HEK293 (cell line): ENCODE measurements at regions not wholly inside any gene's neighbourhood (a gene's known extent, or its start where the extent isn't known, plus 50 kb on each side); places are given as distances from the start of the nearest gene placed in this dataset.

ENCODE experiments used
- CTCF ChIA-PET: fragments of 350-600 bp; formaldehyde crosslinking; extraction: SDS; loops from one replicate; lab custom pipeline; 2021; ENCODE audit warnings: antibody characterized with exemption; lab: Yijun Ruan, JAX
- POLR2A ChIA-PET: fragments of 300-600 bp; formaldehyde crosslinking; extraction: SDS; loops from one replicate; lab custom pipeline; 2020; ENCODE audit warnings: antibody characterized with exemption, inconsistent platforms; lab: Yijun Ruan, JAX
- H3K27ac ChIP-seq: fragments of 200-500 bp; sonication (Bioruptor generic); 2 replicates; pipeline ENCODE4 v1.5.1; 2014; ENCODE audit warnings: low read depth, low read length, control low read depth, inconsistent platforms; ENCODE audit errors: extremely low read depth
- H3K36me3 ChIP-seq, 2 experiments: fragments of 200-500 bp in 1 of 2; sonication (Bioruptor generic) in 1 of 2; 1 replicate in 1 of 2; 2 replicates in 1 of 2; pipeline ENCODE4 v1.5.1; 2014 to 2017; ENCODE audit warnings: inconsistent platforms in 2 of 2, low read length in 2 of 2; ENCODE audit not compliant: control insufficient read depth in 2 of 2, insufficient read depth in 1 of 2
- H3K4me1 ChIP-seq: fragments of 200-500 bp; sonication (Bioruptor generic); 2 replicates; pipeline ENCODE4 v1.5.1; 2014; ENCODE audit warnings: mild to moderate bottlenecking, low read length, inconsistent platforms; ENCODE audit not compliant: control insufficient read depth, insufficient read depth
- H3K4me3 ChIP-seq: 2 replicates; pipeline ENCODE4 v1.5.1; 2011; ENCODE audit warnings: low read depth, mild to moderate bottlenecking, control low read depth, low read length, moderate library complexity
- H3K9me3 ChIP-seq: fragments of 200-500 bp; sonication (Bioruptor generic); 2 replicates; pipeline ENCODE4 v1.5.1; 2014; ENCODE audit warnings: low read depth, low read length, inconsistent platforms; ENCODE audit not compliant: control insufficient read depth, insufficient read depth
- ATF2 ChIP-seq: fragments of 450-650 bp; formaldehyde crosslinking; IDR thresholded peaks from 2 replicates; pipeline ENCODE4 v1.5.1; 2016; ENCODE audit warnings: missing biosample characterization, missing genetic modification characterization, low read depth
- BCL6B ChIP-seq: fragments of 450-650 bp; formaldehyde crosslinking; IDR thresholded peaks from 2 replicates; pipeline ENCODE4 v1.5.1; 2017; ENCODE audit warnings: missing biosample characterization, missing genetic modification characterization
- CTCF ChIP-seq: fragments of 450-650 bp; formaldehyde crosslinking; IDR thresholded peaks from 2 replicates; pipeline ENCODE4 v1.5.1; 2016; ENCODE audit warnings: missing biosample characterization, missing genetic modification characterization
- ELK4 ChIP-seq: IDR thresholded peaks from 2 replicates; pipeline ENCODE4 v1.6.1; 2011; ENCODE audit warnings: mild to moderate bottlenecking, low read depth, low read length, borderline replicate concordance
- HIC1 ChIP-seq: fragments of 450-650 bp; formaldehyde crosslinking; IDR thresholded peaks from 2 replicates; pipeline ENCODE4 v1.5.1; 2016; ENCODE audit warnings: missing biosample characterization, missing genetic modification characterization
- INSM2 ChIP-seq: fragments of 450-650 bp; formaldehyde crosslinking; IDR thresholded peaks from 2 replicates; pipeline ENCODE4 v1.5.1; 2016; ENCODE audit warnings: missing biosample characterization, missing genetic modification characterization
- KLF1 ChIP-seq: fragments of 450-650 bp; formaldehyde crosslinking; IDR thresholded peaks from 2 replicates; pipeline ENCODE4 v1.5.1; 2016; ENCODE audit warnings: missing biosample characterization, missing genetic modification characterization
- KLF7 ChIP-seq: fragments of 450-650 bp; formaldehyde crosslinking; IDR thresholded peaks from 2 replicates; pipeline ENCODE4 v1.5.1; 2016; ENCODE audit warnings: missing biosample characterization, missing genetic modification characterization, borderline replicate concordance
- SCRT1 ChIP-seq: fragments of 450-650 bp; formaldehyde crosslinking; IDR thresholded peaks from 2 replicates; pipeline ENCODE4 v1.5.1; 2016; ENCODE audit warnings: missing biosample characterization, missing genetic modification characterization, borderline replicate concordance
- ZBTB21 ChIP-seq: fragments of 450-650 bp; formaldehyde crosslinking; IDR thresholded peaks from 2 replicates; pipeline ENCODE4 v1.5.1; 2017; ENCODE audit warnings: missing biosample characterization, missing genetic modification characterization
- ZFP41 ChIP-seq: fragments of 450-650 bp; formaldehyde crosslinking; IDR thresholded peaks from 2 replicates; pipeline ENCODE4 v1.5.1; 2016; ENCODE audit warnings: missing biosample characterization, missing genetic modification characterization, borderline replicate concordance
- ZNF157 ChIP-seq: fragments of 450-650 bp; formaldehyde crosslinking; IDR thresholded peaks from 2 replicates; pipeline ENCODE4 v1.5.1; 2016; ENCODE audit warnings: missing biosample characterization, missing genetic modification characterization
- ZNF175 ChIP-seq: fragments of 450-650 bp; formaldehyde crosslinking; IDR thresholded peaks from 2 replicates; pipeline ENCODE4 v1.5.1; 2016; ENCODE audit warnings: missing biosample characterization, missing genetic modification characterization
- ZNF19 ChIP-seq: fragments of 450-650 bp; formaldehyde crosslinking; IDR thresholded peaks from 2 replicates; pipeline ENCODE4; 2016; ENCODE audit warnings: missing biosample characterization, missing genetic modification characterization, low read depth
- ZNF202 ChIP-seq: fragments of 450-650 bp; formaldehyde crosslinking; IDR thresholded peaks from 2 replicates; pipeline ENCODE4 v1.5.1; 2016; ENCODE audit warnings: missing biosample characterization, missing genetic modification characterization, borderline replicate concordance
- ZNF214 ChIP-seq: fragments of 450-650 bp; formaldehyde crosslinking; IDR thresholded peaks from 2 replicates; pipeline ENCODE4 v1.5.1; 2017; ENCODE audit warnings: missing biosample characterization, mild to moderate bottlenecking, missing genetic modification characterization, borderline replicate concordance
- ZNF280C ChIP-seq: fragments of 450-650 bp; formaldehyde crosslinking; IDR thresholded peaks from 2 replicates; pipeline ENCODE4 v1.5.1; 2016; ENCODE audit warnings: missing biosample characterization, missing genetic modification characterization
- ZNF324 ChIP-seq: fragments of 450-650 bp; formaldehyde crosslinking; IDR thresholded peaks from 2 replicates; pipeline ENCODE4 v1.5.1; 2016; ENCODE audit warnings: missing biosample characterization, missing genetic modification characterization
- ZNF473 ChIP-seq: fragments of 450-650 bp; formaldehyde crosslinking; IDR thresholded peaks from 2 replicates; pipeline ENCODE4 v1.5.1; 2017; ENCODE audit warnings: missing biosample characterization, missing genetic modification characterization
- ZNF488 ChIP-seq: fragments of 450-650 bp; formaldehyde crosslinking; IDR thresholded peaks from 2 replicates; pipeline ENCODE4 v1.5.1; 2016; ENCODE audit warnings: missing biosample characterization, missing genetic modification characterization
- ZNF610 ChIP-seq: fragments of 450-650 bp; formaldehyde crosslinking; IDR thresholded peaks from 2 replicates; pipeline ENCODE4 v1.5.1; 2016; ENCODE audit warnings: missing biosample characterization, missing genetic modification characterization, borderline replicate concordance
- ZNF677 ChIP-seq: fragments of 450-650 bp; IDR thresholded peaks from 2 replicates; pipeline ENCODE4 v1.5.0; 2018; ENCODE audit warnings: missing biosample characterization, mild to moderate bottlenecking, missing genetic modification characterization, moderate library complexity

- H3K4me3 ChIP-seq, result no peak overlapping the region
- H3K9me3 ChIP-seq, result no peaks in the 10 kb centered on the region
- no peaks in the 10 kb centered on the region for H3K36me3 ChIP-seq
- TF ChIP-seq ZNF677 (tag by site-specific recombination) (no peak), ZNF610 (tag by site-specific recombination) (no peak), ATF2 (tag by site-specific recombination) (no peak), ZNF488 (tag by site-specific recombination) (no peak), KLF1 (tag by site-specific recombination) (no peak), ZFP41 (tag by site-specific recombination) (no peak), ZNF473 (no peak), ZNF157 (no peak)
- no peaks in the 10 kb centered on the region for H3K4me1 ChIP-seq
- H3K27ac ChIP-seq, result no peak overlapping the region
- POLR2A ChIA-PET, result no interaction called here
- CTCF ChIA-PET, result interaction anchor here (0.6 kb wide), 1 partner anchor 929 kb away, joined by 3 read pairs; no protein-coding TSS in a partner anchor
These were observed 224.6 kb downstream of the SYK start for GRCh38 chr9:91026266-91026665.

- no peak overlapping the region for H3K27ac ChIP-seq
- no peak overlapping the region for H3K4me3 ChIP-seq
- no peaks in the 10 kb centered on the region for H3K4me1 ChIP-seq
- no peaks in the 10 kb centered on the region for H3K9me3 ChIP-seq
- ChIA-PET CTCF (interaction anchor here (0.6 kb wide), 1 partner anchor 928 kb away, joined by 3 read pairs; no protein-coding TSS in a partner anchor), POLR2A (no interaction called here)
- no peaks in the 10 kb centered on the region for H3K36me3 ChIP-seq
- TF ChIP-seq ZFP41 (tag by site-specific recombination) (no peak), ELK4 (no peak), ZNF19 (tag by site-specific recombination) (no peak), HIC1 (tag by site-specific recombination) (no peak), BCL6B (tag by site-specific recombination) (no peak), INSM2 (no peak), ZNF175 (tag by site-specific recombination) (no peak), ZBTB21 (no peak), ZNF214 (tag by site-specific recombination) (no peak), ZNF324 (tag by site-specific recombination) (no peak), ZNF202 (tag by site-specific recombination) (no peak), KLF7 (tag by site-specific recombination) (no peak), SCRT1 (tag by site-specific recombination) (no peak), CTCF (tag by site-specific recombination) (no peak), ZNF280C (tag by site-specific recombination) (no peak)
These were observed 225.4 kb downstream of the SYK start for GRCh38 chr9:91027005-91027404.
